ENCODE measurements at regions not wholly inside any gene's neighbourhood (a gene's known extent, or its start where the extent isn't known, plus 50 kb on each side); places are given as distances from the start of the nearest gene placed in this dataset.

DNA sequence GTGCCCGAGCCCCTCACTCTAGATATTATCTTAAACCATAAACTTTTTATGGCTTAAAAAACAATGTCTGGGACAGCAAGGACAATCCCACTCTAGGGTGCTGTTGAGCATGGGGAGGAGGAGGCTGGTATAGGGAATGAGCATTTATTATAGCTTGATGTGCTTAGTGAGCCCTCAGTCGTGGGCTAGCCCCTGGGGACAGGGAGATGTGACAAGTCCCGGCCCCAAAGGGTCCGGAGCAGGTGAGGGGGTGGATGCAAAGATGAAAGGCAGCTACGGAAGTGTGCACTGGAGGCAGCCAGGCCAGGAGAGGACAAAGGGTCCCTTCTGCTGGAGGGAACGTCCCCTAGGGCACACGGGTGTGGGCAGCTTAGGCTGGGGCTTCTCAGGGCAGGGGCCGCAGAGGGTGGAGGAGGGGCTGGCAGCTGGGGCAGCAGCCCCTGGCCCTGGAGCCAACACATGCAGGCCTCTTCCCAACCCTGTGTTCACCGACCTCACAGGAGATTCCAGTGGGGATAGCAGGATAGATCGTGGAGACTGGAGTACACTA is 106.3 kb upstream of the GPC1 start:
- Histone ChIP-seq H3K27me3 (replicated peaks; ENCODE audit: insufficient read depth) (no peaks in the 10 kb centered on the region), H3K36me3 (no peaks in the 10 kb centered on the region), H3K27ac (no peak overlapping the region), H3K4me1 (replicated peaks) (no peaks in the 10 kb centered on the region), H3K4me3 (no peak overlapping the region), H3K9me3 (no peaks in the 10 kb centered on the region)
- 58% methylated on average over 10 of the region's 10 CpGs for WGBS
- intact Hi-C loops (cut with DNase I): no loop called here
- DNase-seq (ENCODE audit: low spot score): no peak
- TF ChIP-seq POLR2AphosphoS5 (IDR thresholded peaks at IDR 0.05): no peak
- TF ChIP-seq POLR2A (IDR thresholded peaks at IDR 0.05): no peak
- TF ChIP-seq, protein P1, sequence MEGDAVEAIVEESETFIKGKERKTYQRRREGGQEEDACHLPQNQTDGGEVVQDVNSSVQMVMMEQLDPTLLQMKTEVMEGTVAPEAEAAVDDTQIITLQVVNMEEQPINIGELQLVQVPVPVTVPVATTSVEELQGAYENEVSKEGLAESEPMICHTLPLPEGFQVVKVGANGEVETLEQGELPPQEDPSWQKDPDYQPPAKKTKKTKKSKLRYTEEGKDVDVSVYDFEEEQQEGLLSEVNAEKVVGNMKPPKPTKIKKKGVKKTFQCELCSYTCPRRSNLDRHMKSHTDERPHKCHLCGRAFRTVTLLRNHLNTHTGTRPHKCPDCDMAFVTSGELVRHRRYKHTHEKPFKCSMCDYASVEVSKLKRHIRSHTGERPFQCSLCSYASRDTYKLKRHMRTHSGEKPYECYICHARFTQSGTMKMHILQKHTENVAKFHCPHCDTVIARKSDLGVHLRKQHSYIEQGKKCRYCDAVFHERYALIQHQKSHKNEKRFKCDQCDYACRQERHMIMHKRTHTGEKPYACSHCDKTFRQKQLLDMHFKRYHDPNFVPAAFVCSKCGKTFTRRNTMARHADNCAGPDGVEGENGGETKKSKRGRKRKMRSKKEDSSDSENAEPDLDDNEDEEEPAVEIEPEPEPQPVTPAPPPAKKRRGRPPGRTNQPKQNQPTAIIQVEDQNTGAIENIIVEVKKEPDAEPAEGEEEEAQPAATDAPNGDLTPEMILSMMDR (IDR thresholded peaks at IDR 0.05): no peak

DNA sequence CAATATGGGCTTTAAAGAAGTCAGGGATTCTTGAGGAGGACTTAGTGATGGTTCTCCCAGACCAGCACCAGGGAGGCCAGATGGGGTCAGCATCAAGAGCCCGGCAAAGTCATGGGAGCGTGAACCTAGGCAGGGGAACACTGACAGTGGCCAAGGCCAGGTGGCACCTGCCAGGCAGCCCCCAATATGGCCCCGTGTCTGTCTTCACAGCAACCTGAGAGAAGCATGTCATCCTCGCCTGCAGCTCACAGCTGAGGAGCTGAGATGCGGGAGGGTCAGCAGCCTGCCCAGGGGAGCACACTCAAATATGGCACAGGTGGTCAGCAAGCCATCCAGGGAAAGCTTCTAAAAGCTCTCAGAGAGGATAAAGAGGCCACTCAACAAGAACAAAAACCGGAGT is 105.7 kb upstream of the GPC1 start:
- no peaks in the 10 kb centered on the region for H3K4me1 ChIP-seq (replicated peaks)
- no peaks in the 10 kb centered on the region for H3K36me3 ChIP-seq
- intact Hi-C loops (cut with DNase I): no loop called here
- no peaks in the 10 kb centered on the region for H3K9me3 ChIP-seq
- TF ChIP-seq, protein P1 (IDR thresholded peaks at IDR 0.05): no peak
- TF ChIP-seq POLR2A (IDR thresholded peaks at IDR 0.05): no peak
- TF ChIP-seq POLR2AphosphoS5 (IDR thresholded peaks at IDR 0.05): no peak
- WGBS: 95% methylated on average over 5 of the region's 6 CpGs
- no peak overlapping the region for H3K27ac ChIP-seq
- H3K4me3 ChIP-seq: no peak overlapping the region
- no peaks in the 10 kb centered on the region for H3K27me3 ChIP-seq (replicated peaks; ENCODE audit: insufficient read depth)
- no peak for DNase-seq (ENCODE audit: low spot score)

DNA sequence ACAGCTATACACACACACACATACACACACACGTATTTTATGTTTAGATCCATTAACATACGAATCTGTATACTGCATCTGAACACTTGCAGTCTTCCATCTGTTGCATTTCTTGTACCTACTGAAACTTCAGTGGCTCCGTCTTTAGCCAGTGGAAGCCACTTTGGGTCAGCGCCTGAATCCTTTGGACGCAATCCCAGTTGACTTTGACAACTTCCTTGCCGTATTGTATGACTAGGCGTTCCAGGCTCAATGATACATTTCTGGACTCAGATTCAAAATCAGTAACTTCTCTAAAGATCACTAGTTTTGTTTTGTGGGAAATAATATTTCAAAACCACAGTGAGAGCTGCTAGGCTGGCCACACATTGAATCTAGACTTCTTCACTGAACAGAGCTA is 101.5 kb upstream of the GPC1 start:
- no peaks in the 10 kb centered on the region for H3K4me1 ChIP-seq (replicated peaks)
- TF ChIP-seq POLR2AphosphoS5 (IDR thresholded peaks at IDR 0.05) (no peak), POLR2A (IDR thresholded peaks at IDR 0.05) (no peak)
- TF ChIP-seq, protein P1 (IDR thresholded peaks at IDR 0.05): no peak
- H3K9me3 ChIP-seq: no peaks in the 10 kb centered on the region
- H3K4me3 ChIP-seq: no peak overlapping the region
- DNase-seq (ENCODE audit: low spot score): no peak
- no peaks in the 10 kb centered on the region for H3K36me3 ChIP-seq
- 41% methylated on average over 7 of the region's 7 CpGs for WGBS
- intact Hi-C loops (cut with DNase I): no loop called here
- no peak overlapping the region for H3K27ac ChIP-seq
- no peaks in the 10 kb centered on the region for H3K27me3 ChIP-seq (replicated peaks; ENCODE audit: insufficient read depth)

DNA sequence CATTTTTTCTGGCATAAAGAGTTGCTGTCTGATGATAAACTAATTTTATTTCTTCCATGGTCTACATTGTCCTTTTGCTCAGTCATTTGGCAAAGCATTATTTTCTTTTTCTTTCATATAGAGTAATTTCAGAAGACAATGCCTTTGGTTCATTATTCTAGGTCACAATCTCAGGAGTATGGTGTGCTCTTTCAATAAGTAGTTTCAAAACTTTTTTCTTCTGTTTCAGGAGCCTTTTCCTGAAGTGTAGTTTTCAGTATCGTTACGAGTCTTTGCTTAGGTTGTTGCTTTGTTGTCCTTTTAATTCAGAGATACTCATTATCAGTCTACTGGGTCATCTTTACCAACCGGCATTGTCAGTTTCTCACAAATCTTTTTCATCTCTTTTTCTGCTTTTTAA is 100.4 kb upstream of the GPC1 start:
- Histone ChIP-seq H3K4me3 (no peak overlapping the region), H3K27ac (no peak overlapping the region), H3K27me3 (replicated peaks; ENCODE audit: insufficient read depth) (no peaks in the 10 kb centered on the region), H3K36me3 (no peaks in the 10 kb centered on the region), H3K9me3 (no peaks in the 10 kb centered on the region), H3K4me1 (replicated peaks) (no peaks in the 10 kb centered on the region)
- TF ChIP-seq POLR2A (IDR thresholded peaks at IDR 0.05) (no peak), POLR2AphosphoS5 (IDR thresholded peaks at IDR 0.05) (no peak)
- TF ChIP-seq, protein P1 (IDR thresholded peaks at IDR 0.05): no peak
- no peak for DNase-seq (ENCODE audit: low spot score)
- 66% methylated on average over 3 of the region's 3 CpGs for WGBS
- intact Hi-C loops (cut with DNase I): no loop called here

DNA sequence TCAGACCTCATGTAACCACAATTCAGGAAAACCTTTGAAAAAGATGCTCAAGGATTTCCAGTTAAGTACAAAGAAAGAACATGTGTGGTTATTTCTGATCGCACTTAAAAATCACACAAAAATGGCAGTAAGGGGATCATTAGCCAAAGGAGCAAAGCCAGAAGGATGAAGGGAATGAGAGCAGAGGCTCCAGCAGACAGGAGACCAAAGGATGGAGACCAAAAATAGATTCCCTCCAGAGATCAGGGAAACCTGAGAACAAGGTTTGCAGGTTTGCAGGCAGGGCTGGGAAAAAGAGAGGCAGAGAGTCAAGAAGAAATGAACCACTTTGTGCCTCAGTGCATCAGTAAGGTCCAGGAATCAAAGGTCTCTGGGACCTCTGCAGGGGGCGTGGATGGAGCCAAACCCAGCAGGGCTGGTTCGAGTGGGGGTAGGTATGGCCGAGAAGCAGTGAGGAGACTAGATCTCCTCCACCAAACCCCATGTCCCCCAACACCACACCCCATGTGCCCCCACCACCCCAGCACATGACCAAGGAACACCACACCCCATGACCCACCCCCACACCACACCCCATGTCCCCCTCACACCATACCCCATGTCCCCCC is 98.5 kb upstream of the GPC1 start:
- Histone ChIP-seq H3K27ac (no peak overlapping the region), H3K36me3 (no peaks in the 10 kb centered on the region), H3K9me3 (no peaks in the 10 kb centered on the region), H3K4me1 (replicated peaks) (no peaks in the 10 kb centered on the region), H3K4me3 (no peak overlapping the region), H3K27me3 (replicated peaks; ENCODE audit: insufficient read depth) (no peaks in the 10 kb centered on the region)
- intact Hi-C loops (cut with DNase I): no loop called here
- 89% methylated on average over 4 of the region's 4 CpGs for WGBS
- TF ChIP-seq, protein P1 (IDR thresholded peaks at IDR 0.05): no peak
- no peak for TF ChIP-seq POLR2AphosphoS5 (IDR thresholded peaks at IDR 0.05)
- no peak for TF ChIP-seq POLR2A (IDR thresholded peaks at IDR 0.05)
- DNase-seq (ENCODE audit: low spot score): no peak
